ENCODE measurements at regions not wholly inside any gene's neighbourhood (a gene's known extent, or its start where the extent isn't known, plus 50 kb on each side); places are given as distances from the start of the nearest gene placed in this dataset.

DNA sequence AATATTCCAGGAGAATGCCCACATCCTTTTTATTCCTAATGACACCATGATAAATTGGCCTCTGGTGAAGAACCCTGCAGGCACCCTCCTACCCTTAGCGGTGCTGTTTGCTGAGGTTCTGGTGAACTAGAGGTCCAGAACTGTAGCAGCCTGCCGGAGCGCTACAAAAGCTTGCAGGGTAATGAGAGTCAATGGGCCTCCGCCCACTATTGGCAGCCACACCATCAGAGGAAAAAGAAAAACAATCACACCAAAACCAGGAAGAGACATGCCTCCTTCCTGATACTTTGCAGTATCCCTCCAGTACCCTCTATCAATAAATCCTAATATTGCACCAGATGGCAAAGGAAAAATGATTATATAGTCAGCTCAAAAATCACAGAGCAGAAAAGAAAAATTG, 142.9 kb downstream of the SPTSSA start:
- Histone ChIP-seq H3K9me3 (ENCODE audit: control insufficient read depth, low read length) (no peaks in the 10 kb centered on the region), H3K4me3 (ENCODE audit: insufficient read depth in 1 of 2, low read depth in 1 of 2, low read length in 2 of 2) (no peak overlapping the region), H3K36me3 (ENCODE audit: control insufficient read depth in 1 of 2, insufficient read depth in 2 of 2, low read depth in 1 of 2, low read length in 2 of 2) (no peaks in the 10 kb centered on the region), H3K4me1 (ENCODE audit: control insufficient read depth, insufficient read depth, low read depth, low read length) (no peaks in the 10 kb centered on the region), H4K8ac (ENCODE audit: low read length) (no peak overlapping the region), H3K18ac (ENCODE audit: low read depth in 1 of 2, low read length in 2 of 2) (no peak overlapping the region), H3K79me1 (replicated peaks; ENCODE audit: low read length, poor library complexity, severe bottlenecking) (no peaks in the 10 kb centered on the region), H2BK15ac (ENCODE audit: low read depth, poor library complexity, severe bottlenecking) (no peak overlapping the region), H2AK5ac (ENCODE audit: low read length, severe bottlenecking) (no peak overlapping the region), H3K9ac (ENCODE audit: low read length) (no peak overlapping the region), H3K14ac (ENCODE audit: low read length in 2 of 2) (no peak overlapping the region), H3K4me2 (ENCODE audit: low read length, poor library complexity, severe bottlenecking) (no peak overlapping the region), H4K91ac (ENCODE audit: low read length) (no peak overlapping the region), H3K23ac (ENCODE audit: low read length in 2 of 2) (no peak overlapping the region), H3K4ac (ENCODE audit: low read depth in 1 of 2, low read length in 2 of 2) (no peak overlapping the region), H2BK5ac (ENCODE audit: low read depth, low read length, poor library complexity, severe bottlenecking) (no peak overlapping the region), H3K27me3 (ENCODE audit: control insufficient read depth in 1 of 2, insufficient read depth in 1 of 2, low read length in 2 of 2) (peaks cover 24 to 34% of the 10 kb centered on the region in 2 experiments), H2BK12ac (ENCODE audit: low read length in 2 of 2) (no peak overlapping the region), H2AFZ (ENCODE audit: low read depth, low read length) (no peak overlapping the region), H2BK120ac (ENCODE audit: low read depth, low read length) (no peak overlapping the region), H3K27ac (ENCODE audit: low read length, poor library complexity, severe bottlenecking) (no peak overlapping the region)
- WGBS, result 96% methylated on average over 4 of the region's 4 CpGs
- DNase-seq, result no peak

DNA sequence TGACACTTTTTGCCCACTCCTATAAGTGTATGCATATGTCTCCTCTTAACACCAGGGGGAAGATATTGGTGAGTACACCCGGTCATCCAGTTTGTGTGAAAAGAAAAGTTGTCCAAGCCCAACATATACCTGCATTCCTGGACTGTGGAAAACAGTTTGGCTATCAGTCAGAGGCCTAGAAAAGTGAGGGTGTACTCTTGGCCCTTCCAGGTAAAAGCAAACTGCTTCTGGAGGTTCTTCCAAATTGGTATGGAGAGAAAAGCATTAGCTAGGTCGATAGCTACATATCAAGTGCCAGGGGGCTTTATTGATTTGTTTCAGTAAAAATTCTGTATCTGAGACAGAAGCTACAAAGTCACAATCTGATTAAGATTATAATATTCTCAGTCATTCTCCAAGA, 144.0 kb downstream of the SPTSSA start:
- H3K4me2 ChIP-seq (ENCODE audit: low read length, poor library complexity, severe bottlenecking), result no peak overlapping the region
- H4K8ac ChIP-seq (ENCODE audit: low read length), result no peak overlapping the region
- no peak overlapping the region for H3K27ac ChIP-seq (ENCODE audit: low read length, poor library complexity, severe bottlenecking)
- no peaks in the 10 kb centered on the region for H3K9me3 ChIP-seq (ENCODE audit: control insufficient read depth, low read length)
- H2BK5ac ChIP-seq (ENCODE audit: low read depth, low read length, poor library complexity, severe bottlenecking), result no peak overlapping the region
- H2AFZ ChIP-seq (ENCODE audit: low read depth, low read length), result no peak overlapping the region
- H3K4me3 ChIP-seq (ENCODE audit: insufficient read depth in 1 of 2, low read depth in 1 of 2, low read length in 2 of 2), result no peak overlapping the region
- no peak overlapping the region for H3K14ac ChIP-seq (ENCODE audit: low read length in 2 of 2)
- no peak overlapping the region for H3K9ac ChIP-seq (ENCODE audit: low read length)
- H3K36me3 ChIP-seq (ENCODE audit: control insufficient read depth in 1 of 2, insufficient read depth in 2 of 2, low read depth in 1 of 2, low read length in 2 of 2), result no peaks in the 10 kb centered on the region
- 69% methylated on average over 2 of the region's 2 CpGs for whole genome bisulfite sequencing
- no peak overlapping the region for H3K23ac ChIP-seq (ENCODE audit: low read length in 2 of 2)
- H3K79me1 ChIP-seq (replicated peaks; ENCODE audit: low read length, poor library complexity, severe bottlenecking), result no peaks in the 10 kb centered on the region
- H2AK5ac ChIP-seq (ENCODE audit: low read length, severe bottlenecking), result no peak overlapping the region
- no peak overlapping the region for H2BK120ac ChIP-seq (ENCODE audit: low read depth, low read length)
- no peak overlapping the region for H3K4ac ChIP-seq (ENCODE audit: low read depth in 1 of 2, low read length in 2 of 2)
- no peak for DNase-seq
- H2BK12ac ChIP-seq (ENCODE audit: low read length in 2 of 2), result no peak overlapping the region
- no peaks in the 10 kb centered on the region for H3K4me1 ChIP-seq (ENCODE audit: control insufficient read depth, insufficient read depth, low read depth, low read length)
- H2BK15ac ChIP-seq (ENCODE audit: low read depth, poor library complexity, severe bottlenecking), result no peak overlapping the region
- H4K91ac ChIP-seq (ENCODE audit: low read length), result no peak overlapping the region
- H3K18ac ChIP-seq (ENCODE audit: low read depth in 1 of 2, low read length in 2 of 2), result no peak overlapping the region
- H3K27me3 ChIP-seq (ENCODE audit: control insufficient read depth in 1 of 2, insufficient read depth in 1 of 2, low read length in 2 of 2), result peaks cover 24 to 34% of the 10 kb centered on the region in 2 experiments

DNA sequence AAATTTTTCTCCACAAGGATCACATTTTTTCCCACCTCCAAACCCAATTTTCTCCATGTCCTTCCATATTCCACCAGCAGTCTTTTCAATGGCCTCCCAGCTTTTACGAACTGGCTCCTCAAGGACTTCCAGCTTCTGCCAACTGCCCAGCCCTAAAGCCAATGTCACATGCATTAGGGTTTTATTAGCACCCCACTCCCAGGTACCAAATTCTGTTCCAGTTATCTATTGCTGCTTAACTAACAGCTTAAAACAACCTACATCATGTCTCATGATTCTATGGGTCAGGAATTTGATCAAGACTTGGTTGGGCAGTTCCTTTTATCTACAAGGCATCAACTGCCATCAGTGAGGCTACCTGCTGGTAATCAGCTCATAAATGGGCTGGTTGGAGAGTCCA, 151.3 kb downstream of the SPTSSA start:
- Histone ChIP-seq H2BK12ac (ENCODE audit: low read length in 2 of 2) (no peak overlapping the region), H3K36me3 (ENCODE audit: control insufficient read depth in 1 of 2, insufficient read depth in 2 of 2, low read depth in 1 of 2, low read length in 2 of 2) (no peaks in the 10 kb centered on the region), H3K27me3 (ENCODE audit: control insufficient read depth in 1 of 2, insufficient read depth in 1 of 2, low read length in 2 of 2) (peaks cover 11 to 14% of the 10 kb centered on the region in 2 experiments), H3K23ac (ENCODE audit: low read length in 2 of 2) (no peak overlapping the region), H3K4me2 (ENCODE audit: low read length, poor library complexity, severe bottlenecking) (no peak overlapping the region), H2BK120ac (ENCODE audit: low read depth, low read length) (no peak overlapping the region), H3K79me1 (replicated peaks; ENCODE audit: low read length, poor library complexity, severe bottlenecking) (no peaks in the 10 kb centered on the region), H3K27ac (ENCODE audit: low read length, poor library complexity, severe bottlenecking) (no peak overlapping the region), H3K18ac (ENCODE audit: low read depth in 1 of 2, low read length in 2 of 2) (no peak overlapping the region), H4K91ac (ENCODE audit: low read length) (no peak overlapping the region), H3K4me3 (ENCODE audit: insufficient read depth in 1 of 2, low read depth in 1 of 2, low read length in 2 of 2) (no peak overlapping the region), H3K9me3 (ENCODE audit: control insufficient read depth, low read length) (peaks cover 10% of the 10 kb centered on the region), H3K14ac (ENCODE audit: low read length in 2 of 2) (no peak overlapping the region), H4K8ac (ENCODE audit: low read length) (no peak overlapping the region), H3K9ac (ENCODE audit: low read length) (no peak overlapping the region), H2BK5ac (ENCODE audit: low read depth, low read length, poor library complexity, severe bottlenecking) (no peak overlapping the region), H3K4me1 (ENCODE audit: control insufficient read depth, insufficient read depth, low read depth, low read length) (no peaks in the 10 kb centered on the region), H2AK5ac (ENCODE audit: low read length, severe bottlenecking) (no peak overlapping the region), H2AFZ (ENCODE audit: low read depth, low read length) (no peak overlapping the region), H3K4ac (ENCODE audit: low read depth in 1 of 2, low read length in 2 of 2) (no peak overlapping the region), H2BK15ac (ENCODE audit: low read depth, poor library complexity, severe bottlenecking) (no peak overlapping the region)
- WGBS, result 87% methylated on average over 1 of the region's 1 CpG
- DNase-seq, result no peak

DNA sequence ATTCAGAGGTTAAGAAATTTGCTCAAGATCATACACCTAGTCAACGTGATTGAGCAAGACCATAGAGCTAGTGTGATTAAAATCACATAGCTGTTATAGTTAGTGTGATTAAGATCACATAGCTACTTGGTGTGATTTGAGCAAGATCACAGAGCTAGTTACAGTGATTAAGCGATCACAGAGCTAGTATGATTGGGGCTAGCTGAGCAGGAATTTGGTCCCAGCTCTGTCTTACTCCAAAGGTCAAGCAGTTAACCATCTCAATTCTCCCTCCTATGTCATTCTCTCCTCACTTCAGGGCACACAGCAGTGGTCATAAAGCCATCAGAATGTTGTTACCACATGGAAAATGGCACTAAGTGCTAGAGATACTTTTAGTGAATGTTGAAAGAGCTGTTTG, 158.2 kb downstream of the SPTSSA start:
- Histone ChIP-seq H3K23ac (ENCODE audit: low read length in 2 of 2) (no peak overlapping the region), H4K8ac (ENCODE audit: low read length) (no peak overlapping the region), H3K36me3 (ENCODE audit: control insufficient read depth in 1 of 2, insufficient read depth in 2 of 2, low read depth in 1 of 2, low read length in 2 of 2) (no peaks in the 10 kb centered on the region), H2BK5ac (ENCODE audit: low read depth, low read length, poor library complexity, severe bottlenecking) (no peak overlapping the region), H3K79me1 (replicated peaks; ENCODE audit: low read length, poor library complexity, severe bottlenecking) (no peaks in the 10 kb centered on the region), H2BK15ac (ENCODE audit: low read depth, poor library complexity, severe bottlenecking) (no peak overlapping the region), H3K4me1 (ENCODE audit: control insufficient read depth, insufficient read depth, low read depth, low read length) (no peaks in the 10 kb centered on the region), H4K91ac (ENCODE audit: low read length) (no peak overlapping the region), H2AK5ac (ENCODE audit: low read length, severe bottlenecking) (no peak overlapping the region), H3K4me3 (ENCODE audit: insufficient read depth in 1 of 2, low read depth in 1 of 2, low read length in 2 of 2) (no peak overlapping the region), H3K4me2 (ENCODE audit: low read length, poor library complexity, severe bottlenecking) (no peak overlapping the region), H3K18ac (ENCODE audit: low read depth in 1 of 2, low read length in 2 of 2) (no peak overlapping the region), H3K27ac (ENCODE audit: low read length, poor library complexity, severe bottlenecking) (no peak overlapping the region), H3K27me3 (ENCODE audit: control insufficient read depth in 1 of 2, insufficient read depth in 1 of 2, low read length in 2 of 2) (peaks cover 0 to 20% of the 10 kb centered on the region in 2 experiments), H3K4ac (ENCODE audit: low read depth in 1 of 2, low read length in 2 of 2) (no peak overlapping the region), H2BK120ac (ENCODE audit: low read depth, low read length) (no peak overlapping the region), H3K9ac (ENCODE audit: low read length) (no peak overlapping the region), H3K9me3 (ENCODE audit: control insufficient read depth, low read length) (no peaks in the 10 kb centered on the region), H2BK12ac (ENCODE audit: low read length in 2 of 2) (no peak overlapping the region), H3K14ac (ENCODE audit: low read length in 2 of 2) (peak overlapping the region in 1 of 2 experiments; percentile 22), H2AFZ (ENCODE audit: low read depth, low read length) (no peak overlapping the region)
- DNase-seq, result no peak
- WGBS, result 78% methylated on average over 2 of the region's 2 CpGs

All from mesenchymal stem cell (in vitro differentiated cells and primary cell).